H1 (cell line): ENCODE measurements at regions not wholly inside any gene's neighbourhood (a gene's known extent, or its start where the extent isn't known, plus 50 kb on each side); places are given as distances from the start of the nearest gene placed in this dataset.

Source experiments
- ATF3 ChIP-seq: IDR thresholded peaks from 2 replicates; pipeline ENCODE4 v1.6.1; 2011; ENCODE audit warnings: low read depth, mild to moderate bottlenecking, low read length; ENCODE audit not compliant: insufficient read depth
- CEBPB ChIP-seq: IDR thresholded peaks from 2 replicates; pipeline ENCODE4 v1.6.1; 2012; ENCODE audit warnings: low read depth, low read length
- CTCF ChIP-seq, 3 experiments: IDR thresholded peaks; 1 replicate in 2 of 3; 2 replicates in 1 of 3; pipeline versions ENCODE4 v1.5.1 to v1.6.1; 2011; ENCODE audit warnings: low read length in 3 of 3, mild to moderate bottlenecking in 3 of 3, inconsistent platforms in 2 of 3, low read depth in 1 of 3, moderate library complexity in 1 of 3; ENCODE audit not compliant: insufficient read depth in 1 of 3; ENCODE audit errors: control extremely low read depth in 1 of 3
- EZH2 ChIP-seq: fragments of 200-600 bp; sonication (generic); IDR thresholded peaks from 2 replicates; pipeline ENCODE4 v1.7.1; 2012; ENCODE audit warnings: low read depth, mild to moderate bottlenecking, moderate library complexity, low read length, inconsistent platforms; ENCODE audit not compliant: severe bottlenecking
- SIN3A ChIP-seq, 2 experiments: IDR thresholded peaks in 1 of 2; conservative IDR thresholded peaks in 1 of 2; 2 replicates each; pipeline ENCODE4 v1.6.1; 2011 to 2012; ENCODE audit warnings: low read length in 2 of 2, improper control_type of control experiment in 1 of 2, low read depth in 1 of 2, mild to moderate bottlenecking in 1 of 2
- SIX5 ChIP-seq: IDR thresholded peaks from 2 replicates; pipeline ENCODE4 v1.6.1; 2011; ENCODE audit warnings: mild to moderate bottlenecking, low read depth, low read length
- TCF12 ChIP-seq: IDR thresholded peaks from 2 replicates; pipeline ENCODE4 v1.6.1; 2011; ENCODE audit warnings: low read depth, mild to moderate bottlenecking, low read length
- YY1 ChIP-seq: IDR thresholded peaks from 2 replicates; pipeline ENCODE4 v1.6.1; 2011; ENCODE audit warnings: low read depth, mild to moderate bottlenecking, low read length

GRCh38 chr6:139695361-139695760 is 320.9 kb upstream of the CITED2 start:
- TF ChIP-seq CTCF (IDR thresholded peaks at IDR 0.05; ENCODE audit: control extremely low read depth in 1 of 3, insufficient read depth in 1 of 3, low read depth in 1 of 3, low read length in 3 of 3) = no peak
- no peak for TF ChIP-seq YY1
- no peak for TF ChIP-seq SIX5
- no peak for TF ChIP-seq TCF12
- TF ChIP-seq ATF3 = no peak
- no peak for TF ChIP-seq CEBPB
- TF ChIP-seq SIN3A (conservative IDR thresholded peaks at IDR 0.05 in 1 of 2, IDR thresholded peaks at IDR 0.05 in 1 of 2; ENCODE audit: low read depth in 1 of 2, low read length in 2 of 2) = no peak
- TF ChIP-seq EZH2 = no peak
